ENCODE measurements at regions not wholly inside any gene's neighbourhood (a gene's known extent, or its start where the extent isn't known, plus 50 kb on each side); places are given as distances from the start of the nearest gene placed in this dataset.

- Histone ChIP-seq H3K27ac (no peak overlapping the region), H3K9me3 (no peaks in the 10 kb centered on the region), H3K4me1 (no peaks in the 10 kb centered on the region), H3K36me3 (no peaks in the 10 kb centered on the region), H3K27me3 (no peaks in the 10 kb centered on the region), H3K4me3 (no peak overlapping the region)
- intact Hi-C loops (cut with DNase I; ENCODE audit: low total_unique reads) = no loop called here
- TF ChIP-seq POLR2A (IDR thresholded peaks at IDR 0.05) (no peak), CTCF (IDR thresholded peaks at IDR 0.05) (no peak)
- DNase-seq = no peak
Measured at GRCh38 chr5:43891112-43891511, 288.1 kb downstream of the NNT start.

- no peak overlapping the region for H3K4me3 ChIP-seq
- TF ChIP-seq POLR2A (IDR thresholded peaks at IDR 0.05) (no peak), CTCF (IDR thresholded peaks at IDR 0.05) (no peak)
- no peaks in the 10 kb centered on the region for H3K9me3 ChIP-seq
- intact Hi-C loops (cut with DNase I; ENCODE audit: low total_unique reads) = no loop called here
- DNase-seq = no peak
- no peaks in the 10 kb centered on the region for H3K27me3 ChIP-seq
- H3K36me3 ChIP-seq = no peaks in the 10 kb centered on the region
- no peak overlapping the region for H3K27ac ChIP-seq
- no peaks in the 10 kb centered on the region for H3K4me1 ChIP-seq
Measured at GRCh38 chr5:43889233-43889632, 286.3 kb downstream of the NNT start.

GRCh38 chr5:43875741-43876140, 272.8 kb downstream of the NNT start:
- intact Hi-C loops (cut with DNase I; ENCODE audit: low total_unique reads) = no loop called here
- DNase-seq = no peak
- H3K27me3 ChIP-seq = no peaks in the 10 kb centered on the region

GRCh38 chr5:43874772-43875171, 271.8 kb downstream of the NNT start:
- H3K4me1 ChIP-seq = no peaks in the 10 kb centered on the region
- no peaks in the 10 kb centered on the region for H3K27me3 ChIP-seq
- H3K9me3 ChIP-seq = no peaks in the 10 kb centered on the region
- intact Hi-C loops (cut with DNase I; ENCODE audit: low total_unique reads) = no loop called here
- H3K27ac ChIP-seq = no peak overlapping the region
- TF ChIP-seq POLR2A (IDR thresholded peaks at IDR 0.05) = no peak
- no peak for TF ChIP-seq CTCF (IDR thresholded peaks at IDR 0.05)
- H3K36me3 ChIP-seq = no peaks in the 10 kb centered on the region
- no peak for DNase-seq
- H3K4me3 ChIP-seq = no peak overlapping the region

More at GRCh38 chr5:43875741-43876140, 272.8 kb downstream of the NNT start:
- H3K4me3 ChIP-seq = no peak overlapping the region
- no peak overlapping the region for H3K27ac ChIP-seq
- H3K9me3 ChIP-seq = no peaks in the 10 kb centered on the region
- no peaks in the 10 kb centered on the region for H3K4me1 ChIP-seq
- TF ChIP-seq POLR2A (IDR thresholded peaks at IDR 0.05) (no peak), CTCF (IDR thresholded peaks at IDR 0.05) (no peak)
- H3K36me3 ChIP-seq = no peaks in the 10 kb centered on the region

- TF ChIP-seq CTCF (IDR thresholded peaks at IDR 0.05) = no peak
- TF ChIP-seq POLR2A (IDR thresholded peaks at IDR 0.05) = no peak
- H3K27me3 ChIP-seq = no peaks in the 10 kb centered on the region
- intact Hi-C loops (cut with DNase I; ENCODE audit: low total_unique reads) = no loop called here
- no peak overlapping the region for H3K4me3 ChIP-seq
- no peak for DNase-seq
- H3K36me3 ChIP-seq = no peaks in the 10 kb centered on the region
- no peaks in the 10 kb centered on the region for H3K9me3 ChIP-seq
- no peaks in the 10 kb centered on the region for H3K4me1 ChIP-seq
- H3K27ac ChIP-seq = no peak overlapping the region
Measured at GRCh38 chr5:43873791-43874190, 270.8 kb downstream of the NNT start.

Data from uterus (tissue), 3 donors.